Activated naive CD4-positive, alpha-beta T cell treated with anti-CD3 and anti-CD28 coated beads, Interleukin-2, amount 50 U/mL, for 72 hours (primary cell): ENCODE measurements at regions not wholly inside any gene's neighbourhood (a gene's known extent, or its start where the extent isn't known, plus 50 kb on each side); places are given as distances from the start of the nearest gene placed in this dataset.

Experiments
- ATAC-seq, 2 donors: fragments of 150-1000 bp; cut with Tn5 transposase; 2 replicates each; pipeline ENCODE4 v1.10.0; 2021; ENCODE audit warnings: mild to moderate bottlenecking in 2 of 2, moderate library complexity in 2 of 2
- DNase-seq, 2 donors: peaks; one replicate each; pipeline ENCODE4 v3.0.0; 2021 to 2022; ENCODE audit warnings: low spot score in 2 of 2
- H3K27ac Mint-ChIP-seq, 2 donors: one replicate each; pipeline ENCODE4 v1.8.0; 2022; ENCODE audit warnings: mild to moderate bottlenecking in 2 of 2, mixed read lengths in 2 of 2
- H3K36me3 Mint-ChIP-seq, 2 donors: one replicate each; pipeline ENCODE4 v1.8.0; 2022; ENCODE audit warnings: mixed read lengths in 2 of 2
- H3K9me3 Mint-ChIP-seq, 2 donors: one replicate each; pipeline ENCODE4 v1.8.0; 2022; ENCODE audit warnings: mixed read lengths in 2 of 2

GRCh38 chr20:51097351-51098120 lies 74.6 kb upstream of the KCNG1 start:
- DNase-seq (no peak), ATAC-seq (no peak)
- H3K36me3 Mint-ChIP-seq: no peaks in the 10 kb centered on the region
- H3K9me3 Mint-ChIP-seq: no peaks in the 10 kb centered on the region
- H3K27ac Mint-ChIP-seq: no peak overlapping the region

- DNase-seq (no peak), ATAC-seq (no peak)
- Mint-ChIP-seq H3K27ac (no peak overlapping the region), H3K36me3 (no peaks in the 10 kb centered on the region), H3K9me3 (no peaks in the 10 kb centered on the region)
Measured at GRCh38 chr20:51096582-51097267, 73.8 kb upstream of the KCNG1 start.

GRCh38 chr20:51095633-51096521 lies 73.0 kb upstream of the KCNG1 start:
- H3K36me3 Mint-ChIP-seq: no peaks in the 10 kb centered on the region
- ATAC-seq (no peak), DNase-seq (no peak)
- H3K27ac Mint-ChIP-seq: no peak overlapping the region
- no peaks in the 10 kb centered on the region for H3K9me3 Mint-ChIP-seq

GRCh38 chr20:51094221-51094620 lies 71.3 kb upstream of the KCNG1 start:
- H3K27ac Mint-ChIP-seq: no peak overlapping the region
- H3K36me3 Mint-ChIP-seq: no peaks in the 10 kb centered on the region
- DNase-seq: no peak
- H3K9me3 Mint-ChIP-seq: no peaks in the 10 kb centered on the region
- no peak for ATAC-seq

- ATAC-seq (no peak), DNase-seq (no peak)
- Mint-ChIP-seq H3K36me3 (no peaks in the 10 kb centered on the region), H3K27ac (no peak overlapping the region), H3K9me3 (no peaks in the 10 kb centered on the region)
Measured at GRCh38 chr20:51093240-51093763, 70.4 kb upstream of the KCNG1 start.

- Mint-ChIP-seq H3K9me3 (no peaks in the 10 kb centered on the region), H3K36me3 (no peaks in the 10 kb centered on the region), H3K27ac (no peak overlapping the region)
- DNase-seq: no peak
- ATAC-seq: no peak
Measured at GRCh38 chr20:51092338-51092737, 69.4 kb upstream of the KCNG1 start.

DNA sequence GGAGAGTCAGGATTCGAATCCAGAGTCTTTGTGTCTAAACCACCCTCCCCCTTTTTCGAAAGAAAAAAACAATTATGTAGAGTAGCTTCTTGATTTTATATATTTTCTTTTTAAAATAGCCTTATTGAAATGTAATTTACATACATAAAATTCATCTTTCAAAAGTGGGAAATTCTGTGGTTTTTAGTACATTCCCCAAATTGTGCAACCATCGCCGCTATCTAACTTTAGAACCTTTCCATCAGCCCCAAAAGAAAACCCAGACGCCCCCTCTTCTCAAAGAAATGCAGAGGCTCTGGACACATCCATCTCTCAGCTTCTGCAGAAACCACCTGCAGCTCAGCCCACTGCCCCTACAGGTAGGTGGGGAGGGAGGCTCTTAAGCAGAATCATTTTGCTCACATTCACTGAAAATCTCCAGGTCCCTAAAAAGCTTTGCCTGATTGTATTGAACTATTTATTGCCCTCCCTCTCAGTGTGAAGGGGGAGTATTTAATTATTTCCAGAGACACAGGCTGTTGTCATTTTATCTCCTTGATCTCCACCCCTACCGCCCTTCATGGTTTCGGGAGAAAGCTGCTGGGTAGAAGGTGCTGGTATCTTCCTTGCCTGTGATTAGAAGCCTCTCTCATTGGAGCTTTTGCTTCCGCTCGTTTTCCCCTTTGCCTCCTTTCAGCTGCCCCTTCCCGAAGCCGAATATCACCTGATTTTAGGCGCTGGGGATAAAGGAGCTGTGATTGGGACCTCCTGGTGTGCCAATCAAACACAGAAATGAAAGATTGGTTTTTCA lies 68.7 kb upstream of the KCNG1 start:
- no peaks in the 10 kb centered on the region for H3K36me3 Mint-ChIP-seq
- H3K9me3 Mint-ChIP-seq: no peaks in the 10 kb centered on the region
- DNase-seq (no peak), ATAC-seq (no peak)
- no peak overlapping the region for H3K27ac Mint-ChIP-seq

- no peaks in the 10 kb centered on the region for H3K9me3 Mint-ChIP-seq
- H3K27ac Mint-ChIP-seq: no peak overlapping the region
- no peaks in the 10 kb centered on the region for H3K36me3 Mint-ChIP-seq
- ATAC-seq (no peak), DNase-seq (no peak)
Measured at GRCh38 chr20:51089840-51090239, 66.9 kb upstream of the KCNG1 start.

- H3K9me3 Mint-ChIP-seq: no peaks in the 10 kb centered on the region
- no peaks in the 10 kb centered on the region for H3K36me3 Mint-ChIP-seq
- no peak for DNase-seq
- ATAC-seq: no peak
- H3K27ac Mint-ChIP-seq: no peak overlapping the region
Measured at GRCh38 chr20:51089272-51089781, 66.4 kb upstream of the KCNG1 start.

- Mint-ChIP-seq H3K36me3 (no peaks in the 10 kb centered on the region), H3K9me3 (no peaks in the 10 kb centered on the region), H3K27ac (no peak overlapping the region)
- ATAC-seq (no peak), DNase-seq (no peak)
Measured at GRCh38 chr20:51087266-51087665, 64.4 kb upstream of the KCNG1 start.

DNA sequence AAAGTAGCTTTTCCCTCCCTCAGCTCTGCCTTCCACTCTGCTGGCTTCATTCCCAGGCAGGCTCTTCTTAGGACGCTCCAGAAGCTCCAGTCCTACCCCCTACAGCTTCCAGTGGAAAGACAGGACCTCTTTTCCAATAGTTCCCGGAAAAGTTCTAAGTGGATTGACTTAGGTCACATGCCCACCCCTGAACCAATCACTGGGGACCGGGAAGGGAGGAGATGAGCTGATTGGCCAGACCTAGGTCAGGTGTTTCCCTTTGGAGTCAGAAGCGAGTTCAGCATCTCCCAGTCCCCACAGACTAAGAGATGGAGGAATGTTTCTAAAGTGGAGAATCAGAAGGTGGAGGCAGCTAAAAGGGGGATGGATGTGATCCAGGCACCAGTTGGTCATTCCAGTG lies 62.9 kb upstream of the KCNG1 start:
- Mint-ChIP-seq H3K27ac (no peak overlapping the region), H3K36me3 (no peaks in the 10 kb centered on the region), H3K9me3 (no peaks in the 10 kb centered on the region)
- ATAC-seq (no peak), DNase-seq (no peak)

DNA sequence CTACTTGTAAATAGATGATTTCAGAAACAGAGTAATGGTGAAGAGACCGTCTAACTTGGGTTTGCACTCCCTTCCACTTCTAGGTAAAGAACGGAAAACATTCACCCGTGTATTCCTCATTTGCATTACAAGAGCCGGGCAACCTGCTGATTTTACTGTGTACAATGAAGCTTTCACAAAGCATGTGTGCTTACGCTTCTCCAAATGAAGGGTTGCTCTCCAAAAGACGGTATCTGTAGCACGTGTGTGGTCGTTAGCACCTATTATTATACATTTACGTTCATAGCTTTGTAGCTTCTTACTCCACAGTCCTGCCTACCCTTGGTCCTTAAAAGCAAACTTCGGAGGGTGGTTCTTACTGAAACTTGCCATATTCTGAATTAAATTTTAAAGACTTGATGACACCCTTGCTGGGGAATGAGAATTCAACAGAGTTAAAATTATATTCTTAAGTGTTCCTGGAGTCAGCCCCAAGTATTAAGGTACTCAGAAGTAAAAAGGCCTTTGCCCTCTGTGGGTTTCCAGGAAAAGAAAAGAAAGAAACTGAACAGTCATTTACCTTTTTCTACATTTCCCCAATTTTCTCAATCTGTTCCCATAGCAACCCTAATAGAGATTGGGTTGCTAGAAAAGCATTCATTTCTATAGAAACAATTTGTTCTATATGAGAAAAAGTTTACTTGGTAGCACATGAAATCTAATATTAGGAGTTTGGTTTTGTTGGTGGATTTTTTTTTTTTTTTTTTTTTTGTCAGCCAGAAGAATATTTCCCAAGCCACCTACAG lies 61.9 kb upstream of the KCNG1 start:
- Mint-ChIP-seq H3K27ac (no peak overlapping the region), H3K36me3 (no peaks in the 10 kb centered on the region), H3K9me3 (no peaks in the 10 kb centered on the region)
- no peak for ATAC-seq
- no peak for DNase-seq

- H3K27ac Mint-ChIP-seq: peak overlapping the region in 1 of 2 donors; percentile 4
- DNase-seq (no peak), ATAC-seq (no peak)
- H3K36me3 Mint-ChIP-seq: no peaks in the 10 kb centered on the region
- peaks cover 0 to 3% of the 10 kb centered on the region in 2 donors for H3K9me3 Mint-ChIP-seq
Measured at GRCh38 chr20:51083447-51083846, 60.5 kb upstream of the KCNG1 start.

DNA sequence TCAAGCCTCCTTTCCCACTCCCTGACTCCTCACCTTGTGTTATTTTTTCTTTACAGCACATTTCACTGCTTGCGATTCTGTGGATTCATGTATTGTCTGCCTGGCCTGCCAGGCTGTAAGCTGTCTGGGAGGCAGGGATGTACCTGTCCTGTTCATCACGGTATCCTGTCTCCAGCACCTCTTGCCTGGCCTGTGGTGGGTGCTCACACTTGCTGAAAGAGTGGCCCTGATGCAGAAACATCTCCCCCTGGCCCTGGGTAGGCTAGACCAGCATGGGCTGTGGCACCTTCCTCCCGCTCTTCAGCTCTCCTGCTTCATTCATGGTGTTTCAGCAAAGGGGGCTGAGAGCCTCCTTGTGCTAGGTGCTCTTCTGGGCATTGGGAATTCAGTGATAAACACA lies 60.1 kb upstream of the KCNG1 start:
- DNase-seq: no peak
- no peaks in the 10 kb centered on the region for H3K36me3 Mint-ChIP-seq
- H3K27ac Mint-ChIP-seq: peak overlapping the region in 1 of 2 donors; percentile 9
- no peak for ATAC-seq
- H3K9me3 Mint-ChIP-seq: peaks cover 0 to 3% of the 10 kb centered on the region in 2 donors

DNA sequence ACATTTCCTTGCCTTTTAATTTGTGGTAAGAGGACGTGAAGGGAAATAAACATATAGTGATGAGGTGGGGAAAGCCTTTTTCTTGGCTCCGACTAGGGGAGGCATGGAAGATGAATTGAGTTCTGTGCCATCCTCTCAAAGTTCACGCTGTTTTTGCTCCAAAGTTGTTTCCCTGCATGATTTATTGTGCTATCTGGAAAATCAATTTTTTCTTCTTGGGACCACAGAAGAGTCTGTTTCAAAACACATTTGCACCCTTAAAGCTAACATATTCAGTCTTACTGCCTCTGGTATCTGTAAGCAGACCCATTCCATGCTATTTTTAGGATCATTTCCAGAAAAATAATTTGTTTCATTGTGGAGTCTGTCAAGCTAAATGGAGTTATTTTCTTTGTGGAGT lies 57.6 kb upstream of the KCNG1 start:
- DNase-seq: no peak
- H3K9me3 Mint-ChIP-seq: peaks cover 0 to 3% of the 10 kb centered on the region in 2 donors
- no peaks in the 10 kb centered on the region for H3K36me3 Mint-ChIP-seq
- ATAC-seq: no peak
- H3K27ac Mint-ChIP-seq: no peak overlapping the region
